Iris pigment epithelial cell (primary cell): ENCODE measurements at regions not wholly inside any gene's neighbourhood (a gene's known extent, or its start where the extent isn't known, plus 50 kb on each side); places are given as distances from the start of the nearest gene placed in this dataset.

Source experiments
- DNase-seq: peaks from one replicate; pipeline ENCODE4 v3.0.0-alpha.2; 2011; ENCODE audit warnings: low read depth

- no peak for DNase-seq
Observed at GRCh38 chr2:2640818-2641217, 309.7 kb upstream of the MYT1L start.

- DNase-seq: no peak
Observed at GRCh38 chr2:2640371-2640770, 309.3 kb upstream of the MYT1L start.

GRCh38 chr2:2639251-2640139 is 308.4 kb upstream of the MYT1L start:
- DNase-seq: no peak

- no peak for DNase-seq
Observed at GRCh38 chr2:2638547-2639220, 307.6 kb upstream of the MYT1L start.

GRCh38 chr2:2636813-2637212 is 305.7 kb upstream of the MYT1L start:
- DNase-seq: no peak

GRCh38 chr2:2635025-2635528 is 304.0 kb upstream of the MYT1L start:
- DNase-seq: no peak

GRCh38 chr2:2633017-2633416 is 301.9 kb upstream of the MYT1L start:
- DNase-seq: no peak

- no peak for DNase-seq
Observed at GRCh38 chr2:2623939-2624338, 292.9 kb upstream of the MYT1L start.

- DNase-seq: no peak
Observed at GRCh38 chr2:2621855-2622254, 290.8 kb upstream of the MYT1L start.

GRCh38 chr2:2620604-2621003 is 289.5 kb upstream of the MYT1L start:
- no peak for DNase-seq

- no peak for DNase-seq
Observed at GRCh38 chr2:2619995-2620394, 288.9 kb upstream of the MYT1L start.

GRCh38 chr2:2614452-2614851 is 283.4 kb upstream of the MYT1L start:
- no peak for DNase-seq

GRCh38 chr2:2613279-2614199 is 282.5 kb upstream of the MYT1L start:
- DNase-seq: peak; percentile 77

- no peak for DNase-seq
Observed at GRCh38 chr2:2610751-2611150, 279.7 kb upstream of the MYT1L start.

- DNase-seq: no peak
Observed at GRCh38 chr2:2600366-2600765, 269.3 kb upstream of the MYT1L start.

- no peak for DNase-seq
Observed at GRCh38 chr2:2599441-2599840, 268.4 kb upstream of the MYT1L start.

- DNase-seq: no peak
Observed at GRCh38 chr2:2597712-2598111, 266.6 kb upstream of the MYT1L start.

- DNase-seq: no peak
Observed at GRCh38 chr2:2591542-2591940, 260.5 kb upstream of the MYT1L start.

GRCh38 chr2:2590841-2591541 is 259.9 kb upstream of the MYT1L start:
- DNase-seq: no peak

GRCh38 chr2:2590141-2590540 is 259.1 kb upstream of the MYT1L start:
- no peak for DNase-seq

- DNase-seq: no peak
Observed at GRCh38 chr2:2588777-2589176, 257.7 kb upstream of the MYT1L start.

- DNase-seq: no peak
Observed at GRCh38 chr2:2587354-2587753, 256.3 kb upstream of the MYT1L start.
